ENCODE measurements at regions not wholly inside any gene's neighbourhood (a gene's known extent, or its start where the extent isn't known, plus 50 kb on each side); places are given as distances from the start of the nearest gene placed in this dataset.

- TF ChIP-seq, protein P1, sequence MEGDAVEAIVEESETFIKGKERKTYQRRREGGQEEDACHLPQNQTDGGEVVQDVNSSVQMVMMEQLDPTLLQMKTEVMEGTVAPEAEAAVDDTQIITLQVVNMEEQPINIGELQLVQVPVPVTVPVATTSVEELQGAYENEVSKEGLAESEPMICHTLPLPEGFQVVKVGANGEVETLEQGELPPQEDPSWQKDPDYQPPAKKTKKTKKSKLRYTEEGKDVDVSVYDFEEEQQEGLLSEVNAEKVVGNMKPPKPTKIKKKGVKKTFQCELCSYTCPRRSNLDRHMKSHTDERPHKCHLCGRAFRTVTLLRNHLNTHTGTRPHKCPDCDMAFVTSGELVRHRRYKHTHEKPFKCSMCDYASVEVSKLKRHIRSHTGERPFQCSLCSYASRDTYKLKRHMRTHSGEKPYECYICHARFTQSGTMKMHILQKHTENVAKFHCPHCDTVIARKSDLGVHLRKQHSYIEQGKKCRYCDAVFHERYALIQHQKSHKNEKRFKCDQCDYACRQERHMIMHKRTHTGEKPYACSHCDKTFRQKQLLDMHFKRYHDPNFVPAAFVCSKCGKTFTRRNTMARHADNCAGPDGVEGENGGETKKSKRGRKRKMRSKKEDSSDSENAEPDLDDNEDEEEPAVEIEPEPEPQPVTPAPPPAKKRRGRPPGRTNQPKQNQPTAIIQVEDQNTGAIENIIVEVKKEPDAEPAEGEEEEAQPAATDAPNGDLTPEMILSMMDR (IDR thresholded peaks at IDR 0.05; ENCODE audit: low read length): no peak
- TF ChIP-seq EZH2 (IDR thresholded peaks at IDR 0.05; ENCODE audit: borderline replicate concordance, low read length): no peak
Observed at GRCh38 chr10:78529262-78529661, 495.6 kb downstream of the RPS24 start.
